Esophagus squamous epithelium (tissue), 5 donors: ENCODE measurements at regions not wholly inside any gene's neighbourhood (a gene's known extent, or its start where the extent isn't known, plus 50 kb on each side); places are given as distances from the start of the nearest gene placed in this dataset.

Source experiments
- DNase-seq: peaks from one replicate; lab custom pipeline; 2025; lab: John Stamatoyannopoulos, UW
- H3K27ac ChIP-seq, 4 donors: fragments of 200-600 bp; sonication (generic); one replicate each; pipeline ENCODE4 v1.5.1; 2016 to 2019; ENCODE audit warnings: mild to moderate bottlenecking in 1 of 4
- H3K27me3 ChIP-seq, 4 donors: fragments of 200-600 bp; sonication (generic); 1 replicate in 3 of 4; 2 replicates in 1 of 4; pipeline versions ENCODE4 v1.5.1 to v1.6.0; 2017 to 2021; ENCODE audit warnings: antibody characterized with exemption in 1 of 4
- H3K36me3 ChIP-seq, 3 donors: fragments of 200-600 bp; sonication (generic); one replicate each; pipeline ENCODE4 v1.5.1; 2016 to 2019
- H3K4me1 ChIP-seq, 3 donors: fragments of 200-600 bp; sonication (generic); one replicate each; pipeline ENCODE4 v1.5.1; 2017 to 2019
- H3K4me3 ChIP-seq, 4 donors: fragments of 200-600 bp; sonication (generic); 1 replicate in 3 of 4; 2 replicates in 1 of 4; pipeline ENCODE4 v1.5.1; 2016 to 2019; ENCODE audit warnings: mild to moderate bottlenecking in 2 of 4, moderate library complexity in 1 of 4
- H3K9me3 ChIP-seq, 3 donors: fragments of 200-600 bp; sonication (generic); one replicate each; pipeline ENCODE4 v1.5.1; 2016 to 2019
- CTCF ChIP-seq, 6 experiments: fragments of 450-650 bp in 4 of 6; fragments of 200-600 bp in 2 of 6; sonication (generic) in 2 of 6; IDR thresholded peaks; one replicate each; pipeline ENCODE4 v1.5.1; 2016 to 2019; ENCODE audit warnings: antibody characterized with exemption in 6 of 6, mild to moderate bottlenecking in 4 of 6, moderate library complexity in 4 of 6
- POLR2A ChIP-seq, 4 donors: fragments of 450-650 bp; IDR thresholded peaks; one replicate each; pipeline ENCODE4 v1.6.1; 2017; ENCODE audit warnings: antibody characterized with exemption in 4 of 4, mild to moderate bottlenecking in 4 of 4, moderate library complexity in 3 of 4
- WGBS, 2 donors: methylation state at CpG; one replicate each; pipeline ENCODE4 v1.1.5; 2018; 5-methylcytosine and 5-hydroxymethylcytosine counted together
- intact Hi-C: fragments of 100-400 bp; cut with DNase I; formaldehyde crosslinking; loops from one replicate; pipeline ENCODE4 v1.15.0; 2022
- donor health status: DM: yes; HTN: yes; CAD: no.

GRCh38 chr18:39732918-39733317, 2167.3 kb upstream of the CELF4 start:
- no peak for DNase-seq
- Histone ChIP-seq H3K27me3 (no peaks in the 10 kb centered on the region), H3K4me1 (no peaks in the 10 kb centered on the region), H3K27ac (no peak overlapping the region), H3K9me3 (no peaks in the 10 kb centered on the region), H3K36me3 (no peaks in the 10 kb centered on the region), H3K4me3 (no peak overlapping the region)
- 91 to 96% methylated on average over 2 of the region's 2 CpGs for WGBS, 2 donors
- TF ChIP-seq POLR2A (IDR thresholded peaks at IDR 0.05) (no peak), CTCF (IDR thresholded peaks at IDR 0.05) (peak in 1 of 6 experiments; percentile 43)
- intact Hi-C loops: no loop called here

- intact Hi-C loops: no loop called here
- Histone ChIP-seq H3K27me3 (no peaks in the 10 kb centered on the region), H3K9me3 (no peaks in the 10 kb centered on the region), H3K4me3 (no peak overlapping the region), H3K4me1 (no peaks in the 10 kb centered on the region), H3K27ac (no peak overlapping the region), H3K36me3 (no peaks in the 10 kb centered on the region)
- no peak for TF ChIP-seq POLR2A (IDR thresholded peaks at IDR 0.05)
- TF ChIP-seq CTCF (IDR thresholded peaks at IDR 0.05): no peak
- no peak for DNase-seq
Observed at GRCh38 chr18:39730606-39731005, 2165.0 kb upstream of the CELF4 start.

GRCh38 chr18:39724652-39725051, 2159.1 kb upstream of the CELF4 start:
- H3K9me3 ChIP-seq: no peaks in the 10 kb centered on the region
- no peak overlapping the region for H3K27ac ChIP-seq
- DNase-seq: no peak
- no peaks in the 10 kb centered on the region for H3K27me3 ChIP-seq
- H3K4me3 ChIP-seq: no peak overlapping the region
- TF ChIP-seq POLR2A (IDR thresholded peaks at IDR 0.05) (no peak), CTCF (IDR thresholded peaks at IDR 0.05) (no peak)
- H3K36me3 ChIP-seq: no peaks in the 10 kb centered on the region
- no peaks in the 10 kb centered on the region for H3K4me1 ChIP-seq
- intact Hi-C loops: no loop called here

- Histone ChIP-seq H3K27me3 (no peaks in the 10 kb centered on the region), H3K27ac (no peak overlapping the region)
Observed at GRCh38 chr18:39721712-39722111, 2156.1 kb upstream of the CELF4 start.

GRCh38 chr18:39713961-39714360, 2148.4 kb upstream of the CELF4 start:
- no peak for TF ChIP-seq POLR2A (IDR thresholded peaks at IDR 0.05)
- no peak for TF ChIP-seq CTCF (IDR thresholded peaks at IDR 0.05)
- no peak for DNase-seq
- H3K4me1 ChIP-seq: no peaks in the 10 kb centered on the region
- H3K9me3 ChIP-seq: no peaks in the 10 kb centered on the region
- H3K27ac ChIP-seq: no peak overlapping the region
- intact Hi-C loops: no loop called here
- no peaks in the 10 kb centered on the region for H3K27me3 ChIP-seq
- H3K4me3 ChIP-seq: no peak overlapping the region
- WGBS, 2 donors: 94 to 100% methylated on average over 1 to 3 of the region's 3 CpGs
- no peaks in the 10 kb centered on the region for H3K36me3 ChIP-seq

More at GRCh38 chr18:39721712-39722111, 2156.1 kb upstream of the CELF4 start:
- H3K4me3 ChIP-seq: no peak overlapping the region
- no peaks in the 10 kb centered on the region for H3K9me3 ChIP-seq
- WGBS, 2 donors: 68 to 92% methylated on average over 1 of the region's 1 CpG
- intact Hi-C loops: no loop called here
- no peak for TF ChIP-seq CTCF (IDR thresholded peaks at IDR 0.05)
- TF ChIP-seq POLR2A (IDR thresholded peaks at IDR 0.05): no peak
- DNase-seq: no peak
- H3K36me3 ChIP-seq: no peaks in the 10 kb centered on the region
- no peaks in the 10 kb centered on the region for H3K4me1 ChIP-seq
